Esophagus squamous epithelium (tissue), 5 donors: ENCODE measurements at regions not wholly inside any gene's neighbourhood (a gene's known extent, or its start where the extent isn't known, plus 50 kb on each side); places are given as distances from the start of the nearest gene placed in this dataset.

Source experiments
- DNase-seq: peaks from one replicate; lab custom pipeline; 2025; lab: John Stamatoyannopoulos, UW
- H3K27ac ChIP-seq, 4 donors: fragments of 200-600 bp; sonication (generic); one replicate each; pipeline ENCODE4 v1.5.1; 2016 to 2019; ENCODE audit warnings: mild to moderate bottlenecking in 1 of 4
- H3K27me3 ChIP-seq, 4 donors: fragments of 200-600 bp; sonication (generic); 1 replicate in 3 of 4; 2 replicates in 1 of 4; pipeline versions ENCODE4 v1.5.1 to v1.6.0; 2017 to 2021; ENCODE audit warnings: antibody characterized with exemption in 1 of 4
- H3K36me3 ChIP-seq, 3 donors: fragments of 200-600 bp; sonication (generic); one replicate each; pipeline ENCODE4 v1.5.1; 2016 to 2019
- H3K4me1 ChIP-seq, 3 donors: fragments of 200-600 bp; sonication (generic); one replicate each; pipeline ENCODE4 v1.5.1; 2017 to 2019
- H3K4me3 ChIP-seq, 4 donors: fragments of 200-600 bp; sonication (generic); 1 replicate in 3 of 4; 2 replicates in 1 of 4; pipeline ENCODE4 v1.5.1; 2016 to 2019; ENCODE audit warnings: mild to moderate bottlenecking in 2 of 4, moderate library complexity in 1 of 4
- H3K9me3 ChIP-seq, 3 donors: fragments of 200-600 bp; sonication (generic); one replicate each; pipeline ENCODE4 v1.5.1; 2016 to 2019
- POLR2A ChIP-seq, 4 donors: fragments of 450-650 bp; IDR thresholded peaks; one replicate each; pipeline ENCODE4 v1.6.1; 2017; ENCODE audit warnings: antibody characterized with exemption in 4 of 4, mild to moderate bottlenecking in 4 of 4, moderate library complexity in 3 of 4
- WGBS, 2 donors: methylation state at CpG; one replicate each; pipeline ENCODE4 v1.1.5; 2018; 5-methylcytosine and 5-hydroxymethylcytosine counted together
- intact Hi-C: fragments of 100-400 bp; cut with DNase I; formaldehyde crosslinking; loops from one replicate; pipeline ENCODE4 v1.15.0; 2022
- TF ChIP-seq, protein P1 (sequence below), 6 experiments: fragments of 450-650 bp in 4 of 6; fragments of 200-600 bp in 2 of 6; sonication (generic) in 2 of 6; IDR thresholded peaks; one replicate each; pipeline ENCODE4 v1.5.1; 2016 to 2019; ENCODE audit warnings: antibody characterized with exemption in 6 of 6, mild to moderate bottlenecking in 4 of 6, moderate library complexity in 4 of 6
- donor health status: DM: yes; HTN: yes; CAD: no.

DNA sequence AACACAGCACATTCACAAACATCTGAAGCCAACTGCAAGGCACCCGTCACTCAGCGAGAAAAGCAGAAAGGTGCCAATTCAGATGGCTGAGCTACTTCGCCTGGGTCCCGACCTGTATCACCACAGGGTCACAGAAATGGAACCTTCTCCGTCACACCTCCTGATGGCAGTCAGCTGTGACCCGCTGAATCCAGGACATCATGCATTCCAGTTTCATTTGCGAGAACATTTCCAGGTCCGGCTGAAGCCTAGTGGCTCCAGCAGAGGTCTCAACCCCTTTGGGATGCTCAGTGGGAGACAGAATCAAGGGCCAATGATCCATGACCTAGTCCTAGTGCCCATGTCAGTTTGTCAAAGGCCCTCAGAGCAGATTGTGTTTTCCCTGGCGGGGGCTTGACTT lies 193.6 kb upstream of the KLF14 start:
- 85 to 89% methylated on average over 5 to 9 of the region's 9 CpGs for WGBS, 2 donors
- peak overlapping the region; percentile 5 to 31 (median 12) for H3K27ac ChIP-seq
- H3K27me3 ChIP-seq: no peaks in the 10 kb centered on the region
- H3K4me3 ChIP-seq: no peak overlapping the region
- no peak for DNase-seq
- intact Hi-C loops: no loop called here
- peaks cover 0 to 9% (median 0%) of the 10 kb centered on the region in 3 donors for H3K36me3 ChIP-seq
- H3K4me1 ChIP-seq: peaks cover 8 to 87% (median 41%) of the 10 kb centered on the region in 3 donors
- no peak for TF ChIP-seq POLR2A (IDR thresholded peaks at IDR 0.05)
- TF ChIP-seq, protein P1, sequence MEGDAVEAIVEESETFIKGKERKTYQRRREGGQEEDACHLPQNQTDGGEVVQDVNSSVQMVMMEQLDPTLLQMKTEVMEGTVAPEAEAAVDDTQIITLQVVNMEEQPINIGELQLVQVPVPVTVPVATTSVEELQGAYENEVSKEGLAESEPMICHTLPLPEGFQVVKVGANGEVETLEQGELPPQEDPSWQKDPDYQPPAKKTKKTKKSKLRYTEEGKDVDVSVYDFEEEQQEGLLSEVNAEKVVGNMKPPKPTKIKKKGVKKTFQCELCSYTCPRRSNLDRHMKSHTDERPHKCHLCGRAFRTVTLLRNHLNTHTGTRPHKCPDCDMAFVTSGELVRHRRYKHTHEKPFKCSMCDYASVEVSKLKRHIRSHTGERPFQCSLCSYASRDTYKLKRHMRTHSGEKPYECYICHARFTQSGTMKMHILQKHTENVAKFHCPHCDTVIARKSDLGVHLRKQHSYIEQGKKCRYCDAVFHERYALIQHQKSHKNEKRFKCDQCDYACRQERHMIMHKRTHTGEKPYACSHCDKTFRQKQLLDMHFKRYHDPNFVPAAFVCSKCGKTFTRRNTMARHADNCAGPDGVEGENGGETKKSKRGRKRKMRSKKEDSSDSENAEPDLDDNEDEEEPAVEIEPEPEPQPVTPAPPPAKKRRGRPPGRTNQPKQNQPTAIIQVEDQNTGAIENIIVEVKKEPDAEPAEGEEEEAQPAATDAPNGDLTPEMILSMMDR (IDR thresholded peaks at IDR 0.05): no peak
- no peaks in the 10 kb centered on the region for H3K9me3 ChIP-seq

DNA sequence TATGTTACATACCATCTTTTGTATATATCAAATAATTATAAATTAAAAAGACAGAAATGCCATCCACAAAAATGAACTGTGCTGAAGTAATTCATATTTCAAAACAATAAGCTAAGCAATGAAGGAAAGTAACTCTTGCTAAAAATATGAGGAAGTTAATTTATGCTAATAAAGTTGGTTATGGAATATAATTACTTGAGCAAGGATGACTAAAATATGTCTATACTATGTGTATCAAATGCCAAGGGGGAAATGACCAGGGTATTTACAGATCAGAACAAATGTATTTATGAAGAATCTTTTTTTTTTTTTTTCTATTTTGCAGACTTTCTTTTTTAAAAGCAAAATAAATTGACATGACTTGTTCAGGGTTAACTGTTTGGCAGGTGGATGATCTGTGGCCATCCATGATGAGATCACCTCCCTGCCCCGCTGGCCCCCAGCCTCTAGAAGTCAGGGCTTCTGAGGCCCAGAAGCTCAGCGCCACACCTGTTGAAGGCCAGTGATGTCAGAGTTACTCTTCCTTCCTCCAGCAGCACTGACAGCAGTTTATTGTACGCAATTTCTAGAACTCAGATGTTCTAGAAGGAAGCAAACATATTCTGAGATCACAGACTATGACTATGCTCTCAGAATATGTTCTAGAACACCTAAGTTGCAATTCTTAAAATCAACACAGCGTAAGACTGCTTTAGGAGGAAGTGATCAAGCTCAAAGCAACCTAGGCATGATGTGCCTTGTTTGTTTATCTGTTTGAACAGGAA lies 196.1 kb upstream of the KLF14 start:
- intact Hi-C loops: no loop called here
- DNase-seq: no peak
- 42 to 58% methylated on average over 4 of the region's 4 CpGs for WGBS, 2 donors
- H3K4me1 ChIP-seq: peaks cover 8 to 67% (median 35%) of the 10 kb centered on the region in 3 donors
- peak overlapping the region; percentile 75 to 88 (median 84) for H3K27ac ChIP-seq
- H3K4me3 ChIP-seq: no peak overlapping the region
- peak in 1 of 4 donors; percentile 31 for TF ChIP-seq POLR2A (IDR thresholded peaks at IDR 0.05)
- TF ChIP-seq, protein P1 (IDR thresholded peaks at IDR 0.05): no peak
- no peaks in the 10 kb centered on the region for H3K9me3 ChIP-seq
- peaks cover 0 to 16% (median 0%) of the 10 kb centered on the region in 3 donors for H3K36me3 ChIP-seq
- H3K27me3 ChIP-seq: no peaks in the 10 kb centered on the region

GRCh38 chr7:130930681-130931080 lies 196.7 kb upstream of the KLF14 start:
- WGBS, 2 donors: 37% methylated on average over 8 of the region's 8 CpGs
- Histone ChIP-seq H3K27ac (peak overlapping the region; percentile 75 to 88 (median 84)), H3K36me3 (peaks cover 0 to 22% (median 0%) of the 10 kb centered on the region in 3 donors), H3K27me3 (no peaks in the 10 kb centered on the region), H3K9me3 (no peaks in the 10 kb centered on the region), H3K4me3 (no peak overlapping the region), H3K4me1 (peaks cover 3 to 66% (median 29%) of the 10 kb centered on the region in 3 donors)
- TF ChIP-seq, protein P1 (IDR thresholded peaks at IDR 0.05): no peak
- TF ChIP-seq POLR2A (IDR thresholded peaks at IDR 0.05): no peak
- intact Hi-C loops: no loop called here
- DNase-seq: no peak

DNA sequence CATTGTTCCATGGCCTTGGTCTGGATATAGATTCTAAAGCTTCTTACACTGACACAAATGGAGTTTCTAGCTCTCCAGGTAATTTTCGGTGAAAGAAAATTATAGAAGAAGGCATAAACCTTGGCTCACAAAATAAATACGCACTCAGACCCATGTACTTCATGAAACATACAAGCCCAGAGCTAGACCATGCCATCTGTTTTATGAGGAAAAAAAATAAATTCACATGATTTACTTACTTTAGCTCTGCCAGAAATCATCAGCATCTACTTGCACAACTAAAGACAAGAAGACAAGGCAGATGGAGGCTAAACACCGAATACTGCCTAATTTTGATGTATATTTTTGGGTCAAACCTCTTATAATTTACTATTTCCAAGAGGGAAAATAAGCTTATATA lies 197.4 kb upstream of the KLF14 start:
- no peak for DNase-seq
- Histone ChIP-seq H3K36me3 (peaks cover 0 to 29% (median 0%) of the 10 kb centered on the region in 3 donors), H3K9me3 (no peaks in the 10 kb centered on the region), H3K27ac (peak overlapping the region; percentile 75 to 88 (median 84)), H3K4me3 (no peak overlapping the region), H3K4me1 (peaks cover 0 to 64% (median 28%) of the 10 kb centered on the region in 3 donors), H3K27me3 (no peaks in the 10 kb centered on the region)
- no peak for TF ChIP-seq POLR2A (IDR thresholded peaks at IDR 0.05)
- TF ChIP-seq, protein P1 (IDR thresholded peaks at IDR 0.05): no peak
- WGBS, 2 donors: 82 to 96% methylated on average over 3 of the region's 3 CpGs
- intact Hi-C loops: no loop called here

GRCh38 chr7:130932088-130932487 lies 198.1 kb upstream of the KLF14 start:
- Histone ChIP-seq H3K4me1 (peaks cover 3 to 64% (median 28%) of the 10 kb centered on the region in 3 donors), H3K36me3 (peaks cover 0 to 28% (median 0%) of the 10 kb centered on the region in 3 donors), H3K9me3 (no peaks in the 10 kb centered on the region), H3K4me3 (no peak overlapping the region), H3K27me3 (no peaks in the 10 kb centered on the region), H3K27ac (peak overlapping the region in 2 of 4 donors; percentile 82 to 87)
- TF ChIP-seq POLR2A (IDR thresholded peaks at IDR 0.05): no peak
- TF ChIP-seq, protein P1 (IDR thresholded peaks at IDR 0.05): no peak
- WGBS, 2 donors: 85 to 86% methylated on average over 5 of the region's 5 CpGs
- no peak for DNase-seq
- intact Hi-C loops: no loop called here
